ENCODE measurements at regions not wholly inside any gene's neighbourhood (a gene's known extent, or its start where the extent isn't known, plus 50 kb on each side); places are given as distances from the start of the nearest gene placed in this dataset.

- TF ChIP-seq CTCF (IDR thresholded peaks at IDR 0.05; ENCODE audit: low read depth, low read length) (no peak), MAX (IDR thresholded peaks at IDR 0.05; ENCODE audit: low read depth, low read length) (no peak), MYC (IDR thresholded peaks at IDR 0.05; ENCODE audit: low read depth, low read length) (no peak)
Measured at GRCh38 chr9:134216961-134217360, 52.6 kb upstream of the RNU6ATAC start.
